ENCODE measurements at regions not wholly inside any gene's neighbourhood (a gene's known extent, or its start where the extent isn't known, plus 50 kb on each side); places are given as distances from the start of the nearest gene placed in this dataset.
"Not testable (repeated sequence)": the region's sequence is repeated elsewhere in the genome, so short reads cannot be mapped to it uniquely, and the experiment has no call there.

DNA sequence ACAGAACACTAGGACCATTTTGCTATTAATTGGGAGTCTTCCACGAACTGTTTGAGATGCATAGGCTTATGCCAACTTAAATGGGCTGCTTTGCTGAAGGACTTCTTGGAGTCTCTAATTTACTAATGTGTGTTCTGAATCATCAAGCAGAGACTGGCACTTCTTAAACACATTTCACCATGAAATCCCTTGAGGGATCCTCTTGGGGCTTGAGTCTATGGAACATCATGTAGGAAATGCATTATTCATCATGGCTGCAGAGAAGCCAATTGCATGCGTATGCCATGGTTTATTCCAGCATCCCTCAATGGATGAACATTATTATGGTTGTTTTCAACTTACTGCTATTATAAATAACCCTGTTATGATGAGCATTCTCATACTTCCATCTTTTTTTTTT is 73.4 kb downstream of the FGD2 start:
- Mint-ChIP-seq H3K27me3 (peaks cover 4% of the 10 kb centered on the region), H3K4me3 (no peak overlapping the region), H3K36me3 (no peaks in the 10 kb centered on the region), H3K27ac (no peak overlapping the region), H3K4me1 (no peaks in the 10 kb centered on the region), H3K9me3 (ENCODE audit: low read depth) (no peaks in the 10 kb centered on the region)
- ATAC-seq, result no peak
- no peak for DNase-seq
- CTCF ChIA-PET, result no interaction called here

- DNase-seq, result no peak
- H3K9me3 Mint-ChIP-seq (ENCODE audit: low read depth), result no peaks in the 10 kb centered on the region
- CTCF ChIA-PET, result no interaction called here
These were observed 75.7 kb downstream of the FGD2 start for GRCh38 chr6:37081042-37081607.

GRCh38 chr6:37082390-37083130 is 77.1 kb downstream of the FGD2 start:
- peaks cover 2% of the 10 kb centered on the region for H3K4me1 Mint-ChIP-seq
- ATAC-seq (no peak), DNase-seq (no peak)
- no peak overlapping the region for H3K4me3 Mint-ChIP-seq
- H3K9me3 Mint-ChIP-seq (ENCODE audit: low read depth), result no peaks in the 10 kb centered on the region
- CTCF ChIA-PET, result no interaction called here
- no peaks in the 10 kb centered on the region for H3K36me3 Mint-ChIP-seq
- H3K27me3 Mint-ChIP-seq, result peaks cover 4% of the 10 kb centered on the region
- H3K27ac Mint-ChIP-seq, result no peak overlapping the region

More at GRCh38 chr6:37081042-37081607, 75.7 kb downstream of the FGD2 start:
- H3K27me3 Mint-ChIP-seq, result peaks cover 4% of the 10 kb centered on the region
- ATAC-seq, result no peak
- no peaks in the 10 kb centered on the region for H3K36me3 Mint-ChIP-seq
- no peak overlapping the region for H3K4me3 Mint-ChIP-seq
- H3K27ac Mint-ChIP-seq, result no peak overlapping the region
- peaks cover 2% of the 10 kb centered on the region for H3K4me1 Mint-ChIP-seq

DNA sequence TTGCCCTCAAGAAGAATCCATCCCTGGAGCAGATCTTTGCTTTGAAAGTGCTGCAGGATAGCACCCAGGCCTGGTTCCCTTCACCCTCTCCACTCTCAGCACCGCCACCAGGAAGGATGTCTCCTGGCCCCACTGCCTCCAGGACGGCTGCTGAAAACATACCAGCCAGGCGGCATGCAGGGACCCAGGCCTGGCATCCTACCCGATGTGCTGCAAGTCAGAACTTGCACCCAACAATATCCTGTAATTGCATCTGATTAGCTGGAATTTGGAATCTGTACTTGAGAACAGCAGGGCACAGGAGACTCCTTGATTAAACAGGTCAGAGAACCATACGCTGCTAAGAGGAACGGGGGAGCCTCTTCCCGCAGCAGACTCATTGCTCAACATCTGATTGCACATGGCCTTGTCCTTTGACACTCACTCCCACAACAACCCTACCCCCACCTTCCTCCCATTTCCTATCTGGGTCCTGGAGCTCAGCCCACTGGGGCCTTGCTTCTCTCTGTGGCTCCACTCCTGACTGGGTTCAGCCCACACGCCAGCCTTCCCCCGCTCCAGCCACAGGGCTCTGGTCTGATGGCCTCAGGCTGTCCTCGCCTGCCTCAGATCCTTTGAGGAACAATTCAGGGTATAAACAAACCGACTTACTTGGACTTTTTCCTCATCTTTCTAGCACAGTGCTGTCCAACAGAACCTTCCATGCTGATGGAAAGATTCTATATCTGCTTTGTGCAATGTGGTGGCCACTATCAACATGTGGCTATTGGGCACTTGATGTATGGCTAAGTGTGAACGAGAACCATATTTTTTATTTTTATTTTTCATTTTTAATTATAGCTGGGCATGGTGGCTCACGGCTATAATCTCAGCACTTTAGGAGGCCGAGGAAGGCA is 78.0 kb downstream of the FGD2 start:
- Mint-ChIP-seq H3K27me3 (peaks cover 4% of the 10 kb centered on the region), H3K4me3 (no peak overlapping the region), H3K4me1 (peaks cover 2% of the 10 kb centered on the region), H3K9me3 (ENCODE audit: low read depth) (no peaks in the 10 kb centered on the region), H3K36me3 (no peaks in the 10 kb centered on the region), H3K27ac (no peak overlapping the region)
- DNase-seq (no peak), ATAC-seq (no peak)
- CTCF ChIA-PET, result interaction anchor here (1.8 kb wide), 1 partner anchor 32 kb away, joined by 4 read pairs; no protein-coding TSS in a partner anchor

- not testable (repeated sequence) for H3K4me3 Mint-ChIP-seq; H3K27me3 Mint-ChIP-seq; DNase-seq; H3K4me1 Mint-ChIP-seq; H3K9me3 Mint-ChIP-seq (ENCODE audit: low read depth); H3K36me3 Mint-ChIP-seq; H3K27ac Mint-ChIP-seq; ATAC-seq
- CTCF ChIA-PET, result interaction anchor here (1.8 kb wide), 1 partner anchor 33 kb away, joined by 4 read pairs; no protein-coding TSS in a partner anchor
These were observed 79.2 kb downstream of the FGD2 start for GRCh38 chr6:37084665-37085064.

GRCh38 chr6:37085198-37085597 is 79.7 kb downstream of the FGD2 start:
- H3K4me3 Mint-ChIP-seq, result no peak overlapping the region
- no peaks in the 10 kb centered on the region for H3K36me3 Mint-ChIP-seq
- H3K27me3 Mint-ChIP-seq, result peaks cover 4% of the 10 kb centered on the region
- no peaks in the 10 kb centered on the region for H3K9me3 Mint-ChIP-seq (ENCODE audit: low read depth)
- DNase-seq (no peak), ATAC-seq (no peak)
- CTCF ChIA-PET, result interaction anchor here (1.8 kb wide), 1 partner anchor 34 kb away, joined by 4 read pairs; no protein-coding TSS in a partner anchor
- H3K4me1 Mint-ChIP-seq, result peaks cover 2% of the 10 kb centered on the region
- H3K27ac Mint-ChIP-seq, result no peak overlapping the region

GRCh38 chr6:37088897-37089296 is 81.1 kb upstream of the PIM1 start:
- no peaks in the 10 kb centered on the region for H3K36me3 Mint-ChIP-seq
- no peak overlapping the region for H3K27ac Mint-ChIP-seq
- DNase-seq (no peak), ATAC-seq (no peak)
- H3K4me1 Mint-ChIP-seq, result peaks cover 11% of the 10 kb centered on the region
- CTCF ChIA-PET, result interaction anchor here (0.6 to 1.4 kb wide), 2 partner anchors 19 to 67 kb away, joined by 3 read pairs; no protein-coding TSS in a partner anchor
- H3K27me3 Mint-ChIP-seq, result no peaks in the 10 kb centered on the region
- H3K9me3 Mint-ChIP-seq (ENCODE audit: low read depth), result no peaks in the 10 kb centered on the region
- H3K4me3 Mint-ChIP-seq, result no peak overlapping the region

DNA sequence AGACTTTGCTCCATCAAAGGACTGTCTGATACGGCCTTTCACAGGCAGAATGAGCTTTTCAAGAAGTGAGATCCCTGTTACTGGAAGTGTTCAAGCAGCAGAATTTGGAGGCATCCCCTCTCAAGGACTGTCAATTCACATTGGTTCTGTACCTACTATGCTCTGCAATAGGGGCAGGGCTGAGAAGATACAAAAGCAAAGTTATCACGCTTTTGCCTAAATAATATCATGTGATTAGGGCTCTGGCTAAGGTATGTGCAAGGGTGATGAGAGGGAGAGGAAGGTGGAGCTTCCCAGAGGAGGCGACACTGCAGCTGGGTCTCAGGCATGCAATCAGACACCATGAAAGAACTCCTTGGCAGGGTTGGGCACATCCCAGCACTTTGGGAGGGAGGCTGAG is 80.2 kb upstream of the PIM1 start:
- CTCF ChIA-PET, result no interaction called here
- no peak for ATAC-seq
- Mint-ChIP-seq H3K27me3 (no peaks in the 10 kb centered on the region), H3K9me3 (ENCODE audit: low read depth) (no peaks in the 10 kb centered on the region), H3K27ac (no peak overlapping the region), H3K36me3 (no peaks in the 10 kb centered on the region), H3K4me3 (no peak overlapping the region), H3K4me1 (peaks cover 18% of the 10 kb centered on the region)
- DNase-seq, result no peak

DNA sequence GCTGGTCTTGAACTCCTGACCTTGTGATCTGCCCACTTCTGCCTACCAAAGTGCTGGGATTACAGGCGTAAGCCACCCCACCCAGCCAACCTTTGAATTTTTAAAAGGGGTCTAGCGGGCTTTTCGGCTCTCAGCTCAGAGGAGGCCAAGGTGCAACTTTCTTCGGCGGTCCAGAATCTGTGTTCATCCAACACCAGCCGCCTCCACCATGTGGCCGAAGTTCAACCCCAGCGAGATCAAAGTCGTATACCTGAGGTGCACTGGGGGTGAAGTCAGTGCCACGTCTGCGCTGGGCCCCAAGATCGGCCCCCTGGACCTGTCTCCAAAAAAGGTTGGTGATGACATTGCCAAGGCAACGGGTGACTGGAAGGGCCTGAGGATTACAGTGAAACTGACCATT is 78.8 kb upstream of the PIM1 start:
- ATAC-seq; H3K36me3 Mint-ChIP-seq; H3K9me3 Mint-ChIP-seq (ENCODE audit: low read depth); H3K27ac Mint-ChIP-seq; H3K4me3 Mint-ChIP-seq; H3K27me3 Mint-ChIP-seq; DNase-seq; CTCF ChIA-PET: not testable (repeated sequence)
- H3K4me1 Mint-ChIP-seq, result peaks cover 20% of the 10 kb centered on the region

DNA sequence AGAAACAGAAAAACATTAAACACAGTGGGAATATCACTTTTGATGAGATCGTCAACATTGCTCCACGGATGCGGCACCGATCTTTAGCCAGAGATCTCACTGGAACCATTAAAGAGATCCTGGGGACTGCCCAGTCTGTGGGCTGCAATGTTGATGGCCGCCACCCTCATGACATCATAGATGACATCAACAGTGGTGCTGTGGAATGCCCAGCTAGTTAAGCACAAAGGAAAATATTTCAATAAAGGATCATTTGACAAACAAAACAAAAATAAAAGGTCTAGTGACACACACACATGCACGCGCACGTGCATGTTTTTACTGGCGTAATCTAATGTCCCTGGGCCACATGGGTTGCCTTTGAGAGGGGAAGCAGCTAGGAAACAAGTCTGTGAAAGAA is 78.4 kb upstream of the PIM1 start:
- DNase-seq; H3K4me3 Mint-ChIP-seq; ATAC-seq; H3K27me3 Mint-ChIP-seq; CTCF ChIA-PET; H3K27ac Mint-ChIP-seq; H3K9me3 Mint-ChIP-seq (ENCODE audit: low read depth); H3K36me3 Mint-ChIP-seq: not testable (repeated sequence)
- peaks cover 20% of the 10 kb centered on the region for H3K4me1 Mint-ChIP-seq

GRCh38 chr6:37092923-37093727 is 76.8 kb upstream of the PIM1 start:
- H3K9me3 Mint-ChIP-seq (ENCODE audit: low read depth), result no peaks in the 10 kb centered on the region
- CTCF ChIA-PET, result no interaction called here
- no peak for DNase-seq
- H3K4me3 Mint-ChIP-seq, result no peak overlapping the region
- no peaks in the 10 kb centered on the region for H3K27me3 Mint-ChIP-seq
- peaks cover 20% of the 10 kb centered on the region for H3K4me1 Mint-ChIP-seq
- no peak for ATAC-seq
- no peaks in the 10 kb centered on the region for H3K36me3 Mint-ChIP-seq
- H3K27ac Mint-ChIP-seq, result no peak overlapping the region

GRCh38 chr6:37093728-37094069 is 76.3 kb upstream of the PIM1 start:
- ATAC-seq, result no peak
- CTCF ChIA-PET, result no interaction called here

DNA sequence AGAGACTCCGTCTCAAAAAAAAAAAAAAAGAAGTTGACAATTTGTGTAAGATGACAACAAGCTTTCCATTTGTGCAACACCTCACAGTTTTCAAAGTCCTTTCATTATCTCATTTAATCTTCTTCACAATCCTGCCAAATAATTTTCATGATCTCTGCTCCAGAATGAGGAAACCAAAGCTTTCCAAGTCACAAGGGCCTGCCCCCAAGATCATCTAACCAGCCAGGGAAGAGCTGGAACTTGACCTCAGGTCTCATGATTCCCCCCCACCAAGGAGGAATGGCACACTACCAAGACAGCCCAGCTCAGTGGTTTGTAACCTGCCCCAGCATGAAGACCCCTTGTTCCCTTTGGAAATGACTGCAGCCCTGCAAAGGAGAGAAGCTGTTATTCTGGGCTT is 74.0 kb upstream of the PIM1 start:
- Mint-ChIP-seq H3K4me1 (peaks cover 23% of the 10 kb centered on the region), H3K9me3 (ENCODE audit: low read depth) (no peaks in the 10 kb centered on the region), H3K27ac (no peak overlapping the region), H3K4me3 (no peak overlapping the region), H3K27me3 (no peaks in the 10 kb centered on the region), H3K36me3 (no peaks in the 10 kb centered on the region)
- CTCF ChIA-PET, result interaction anchor here (1.5 kb wide), 1 partner anchor 9 kb away, joined by 7 read pairs; no protein-coding TSS in a partner anchor
- DNase-seq, result no peak
- no peak for ATAC-seq

More at GRCh38 chr6:37093728-37094069, 76.3 kb upstream of the PIM1 start:
- no peak for DNase-seq
- Mint-ChIP-seq H3K36me3 (no peaks in the 10 kb centered on the region), H3K4me1 (peaks cover 20% of the 10 kb centered on the region), H3K27ac (no peak overlapping the region), H3K4me3 (no peak overlapping the region), H3K9me3 (ENCODE audit: low read depth) (no peaks in the 10 kb centered on the region), H3K27me3 (no peaks in the 10 kb centered on the region)
